ENCODE measurements at regions not wholly inside any gene's neighbourhood (a gene's known extent, or its start where the extent isn't known, plus 50 kb on each side); places are given as distances from the start of the nearest gene placed in this dataset.
"Not testable (repeated sequence)": the region's sequence is repeated elsewhere in the genome, so short reads cannot be mapped to it uniquely, and the experiment has no call there.

DNA sequence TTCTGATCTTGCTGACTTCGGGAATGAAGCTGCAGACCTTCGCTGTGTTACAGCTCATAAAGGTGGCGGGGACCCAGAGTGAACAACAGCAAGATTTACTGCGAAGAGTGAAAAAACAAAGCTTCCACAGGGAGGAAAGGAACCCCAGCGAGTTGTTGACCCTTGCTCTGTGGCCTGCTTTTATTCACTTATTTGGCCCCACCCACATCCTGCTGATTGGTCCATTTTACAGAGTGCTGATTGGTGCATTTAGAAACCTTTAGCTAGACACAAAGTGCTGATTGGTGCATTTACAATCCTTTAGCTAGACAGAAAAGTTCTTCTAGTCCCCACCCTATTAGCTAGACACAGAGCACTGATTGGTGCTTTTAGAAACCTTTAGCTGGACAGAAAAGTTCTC is 218.3 kb downstream of the MAP2K4 start:
- in situ Hi-C loops (cut with MboI); intact Hi-C loops (cut with micrococcal nuclease; ENCODE audit: unreplicated experiment): not testable (repeated sequence)

GRCh38 chr17:12242345-12242954 is 221.8 kb downstream of the MAP2K4 start:
- CTCF ChIA-PET = no interaction called here
- Histone ChIP-seq H3K4me1 (ENCODE audit: control insufficient read depth, insufficient read depth, low read length) (no peaks in the 10 kb centered on the region), H3K79me2 (ENCODE audit: control insufficient read depth, insufficient read depth, low read length) (no peaks in the 10 kb centered on the region), H3K27me3 (replicated peaks in 1 of 2; ENCODE audit: control insufficient read depth in 2 of 2, insufficient read depth in 2 of 2, low read length in 1 of 2) (no peaks in the 10 kb centered on the region), H3K9ac (ENCODE audit: control insufficient read depth, insufficient read depth, low read length) (no peak overlapping the region), H3K27ac (ENCODE audit: control insufficient read depth, insufficient read depth) (no peak overlapping the region), H4K20me1 (ENCODE audit: control insufficient read depth, insufficient read depth) (no peaks in the 10 kb centered on the region), H2AFZ (ENCODE audit: control insufficient read depth, low read depth, low read length) (no peak overlapping the region), H3K4me2 (ENCODE audit: control insufficient read depth, insufficient read depth) (no peak overlapping the region), H3K36me3 (ENCODE audit: control insufficient read depth in 2 of 2, insufficient read depth in 2 of 2, low read length in 1 of 2) (no peaks in the 10 kb centered on the region), H3K4me3 (no peak overlapping the region), H3K9me3 (replicated peaks; ENCODE audit: control insufficient read depth, insufficient read depth, low read length) (no peaks in the 10 kb centered on the region)
- in situ Hi-C loops (cut with MboI) = no loop called here
- POLR2A ChIA-PET = no interaction called here
- BruUV-seq (replicated peaks) = no TSS peak
- RAD21 ChIA-PET (ENCODE audit: unreplicated experiment) = no interaction called here
- WGBS (ENCODE audit: insufficient coverage, insufficient replicate concordance, low lambda C conversion rate, missing lambda C conversion rate) = 59% methylated on average over 9 of the region's 9 CpGs
- intact Hi-C loops (cut with micrococcal nuclease; ENCODE audit: unreplicated experiment) = no loop called here
- SMC1A ChIA-PET (ENCODE audit: uncharacterized antibody, unreplicated experiment) = no interaction called here
- no peak for ATAC-seq
- FAIRE-seq = no peak
- DNase-seq (ENCODE audit: low read depth, low spot score) = no peak
- TF ChIP-seq PML (IDR thresholded peaks at IDR 0.05; ENCODE audit: low read length) (no peak), TARDBP (IDR thresholded peaks at IDR 0.05; ENCODE audit: borderline replicate concordance) (no peak), CEBPB (IDR thresholded peaks at IDR 0.05; ENCODE audit: borderline replicate concordance in 1 of 2, low read depth in 2 of 2, low read length in 2 of 2) (no peak), ESRRA (IDR thresholded peaks at IDR 0.05; ENCODE audit: low read length) (no peak), ZZZ3 (IDR thresholded peaks at IDR 0.05; ENCODE audit: control insufficient read depth, insufficient read length, low read depth) (no peak), NR2F1 (conservative IDR thresholded peaks at IDR 0.05) (no peak), ZNF274 (IDR thresholded peaks at IDR 0.05; ENCODE audit: insufficient read depth, insufficient read length) (no peak), SRF (IDR thresholded peaks at IDR 0.05; ENCODE audit: low read depth in 2 of 2, low read length in 2 of 2) (no peak), EZH2 (IDR thresholded peaks at IDR 0.05; ENCODE audit: borderline replicate concordance, control insufficient read depth, low read depth, low read length) (no peak), SIN3A (IDR thresholded peaks at IDR 0.05; ENCODE audit: low read depth, low read length) (no peak), GATAD2B (conservative IDR thresholded peaks at IDR 0.05; ENCODE audit: low read depth) (no peak), MAX (IDR thresholded peaks at IDR 0.05; ENCODE audit: low read depth, low read length) (no peak), CBX5 (IDR thresholded peaks at IDR 0.05; ENCODE audit: low read depth) (no peak)
- TF ChIP-seq, protein P1, sequence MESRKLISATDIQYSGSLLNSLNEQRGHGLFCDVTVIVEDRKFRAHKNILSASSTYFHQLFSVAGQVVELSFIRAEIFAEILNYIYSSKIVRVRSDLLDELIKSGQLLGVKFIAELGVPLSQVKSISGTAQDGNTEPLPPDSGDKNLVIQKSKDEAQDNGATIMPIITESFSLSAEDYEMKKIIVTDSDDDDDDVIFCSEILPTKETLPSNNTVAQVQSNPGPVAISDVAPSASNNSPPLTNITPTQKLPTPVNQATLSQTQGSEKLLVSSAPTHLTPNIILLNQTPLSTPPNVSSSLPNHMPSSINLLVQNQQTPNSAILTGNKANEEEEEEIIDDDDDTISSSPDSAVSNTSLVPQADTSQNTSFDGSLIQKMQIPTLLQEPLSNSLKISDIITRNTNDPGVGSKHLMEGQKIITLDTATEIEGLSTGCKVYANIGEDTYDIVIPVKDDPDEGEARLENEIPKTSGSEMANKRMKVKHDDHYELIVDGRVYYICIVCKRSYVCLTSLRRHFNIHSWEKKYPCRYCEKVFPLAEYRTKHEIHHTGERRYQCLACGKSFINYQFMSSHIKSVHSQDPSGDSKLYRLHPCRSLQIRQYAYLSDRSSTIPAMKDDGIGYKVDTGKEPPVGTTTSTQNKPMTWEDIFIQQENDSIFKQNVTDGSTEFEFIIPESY (IDR thresholded peaks at IDR 0.05) = no peak
- TF ChIP-seq, protein P2, sequence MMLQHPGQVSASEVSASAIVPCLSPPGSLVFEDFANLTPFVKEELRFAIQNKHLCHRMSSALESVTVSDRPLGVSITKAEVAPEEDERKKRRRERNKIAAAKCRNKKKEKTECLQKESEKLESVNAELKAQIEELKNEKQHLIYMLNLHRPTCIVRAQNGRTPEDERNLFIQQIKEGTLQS (IDR thresholded peaks at IDR 0.05; ENCODE audit: borderline replicate concordance, extremely low read depth, low read depth, low read length) = no peak

More for the DNA sequence above, 218.3 kb downstream of the MAP2K4 start:
- H2AFZ ChIP-seq (ENCODE audit: control insufficient read depth, low read depth, low read length); H4K20me1 ChIP-seq (ENCODE audit: control insufficient read depth, insufficient read depth); SMC1A ChIA-PET (ENCODE audit: uncharacterized antibody, unreplicated experiment); H3K36me3 ChIP-seq (ENCODE audit: control insufficient read depth in 2 of 2, insufficient read depth in 2 of 2, low read length in 1 of 2); H3K9me3 ChIP-seq (replicated peaks; ENCODE audit: control insufficient read depth, insufficient read depth, low read length); BruUV-seq (replicated peaks); H3K4me2 ChIP-seq (ENCODE audit: control insufficient read depth, insufficient read depth); RAD21 ChIA-PET (ENCODE audit: unreplicated experiment); H3K9ac ChIP-seq (ENCODE audit: control insufficient read depth, insufficient read depth, low read length); DNase-seq (ENCODE audit: low read depth, low spot score); H3K27me3 ChIP-seq (replicated peaks in 1 of 2; ENCODE audit: control insufficient read depth in 2 of 2, insufficient read depth in 2 of 2, low read length in 1 of 2); H3K27ac ChIP-seq (ENCODE audit: control insufficient read depth, insufficient read depth); H3K4me3 ChIP-seq; FAIRE-seq; POLR2A ChIA-PET; CTCF ChIA-PET; ATAC-seq; H3K79me2 ChIP-seq (ENCODE audit: control insufficient read depth, insufficient read depth, low read length); H3K4me1 ChIP-seq (ENCODE audit: control insufficient read depth, insufficient read depth, low read length): not testable (repeated sequence)
- TF ChIP-seq NFYB (IDR thresholded peaks at IDR 0.05; ENCODE audit: insufficient read depth, low read depth, low read length) = peak; percentile 71; the same call in 1 of the 2 replicates
- WGBS (ENCODE audit: insufficient coverage, insufficient replicate concordance, low lambda C conversion rate, missing lambda C conversion rate) = 15% methylated on average over 5 of the region's 5 CpGs

Data from GM12878 (cell line).